HepG2 (cell line): ENCODE measurements at regions not wholly inside any gene's neighbourhood (a gene's known extent, or its start where the extent isn't known, plus 50 kb on each side); places are given as distances from the start of the nearest gene placed in this dataset.
"Not testable (repeated sequence)": the region's sequence is repeated elsewhere in the genome, so short reads cannot be mapped to it uniquely, and the experiment has no call there.

Experiments used
- ATAC-seq: fragments of 200-7000 bp; cut with Tn5 transposase; 3 replicates; pipeline ENCODE4 v1.9.1; 2020; ENCODE audit warnings: mild to moderate bottlenecking, moderate library complexity
- BruUV-seq: library from RNA; stranded (reverse); fragments of 400-500 nt; replicated peaks from 2 replicates; lab custom pipeline; 2021; lab: Mats Ljungman, UMichigan
- CTCF ChIA-PET: fragments of 300-600 bp; formaldehyde crosslinking; extraction: SDS; loops from one replicate; lab custom pipeline; 2021; ENCODE audit warnings: low total read pairs, inconsistent platforms, low intra/inter-chr PET ratio; lab: Yijun Ruan, JAX
- POLR2A ChIA-PET: fragments of 350-600 bp; sonication (Branson Sonifier 250); formaldehyde crosslinking; loops from one replicate; lab custom pipeline; 2020; ENCODE audit warnings: antibody characterized with exemption, inconsistent platforms; lab: Yijun Ruan, JAX
- DNase-seq: peaks from one replicate; pipeline ENCODE4 v3.0.0-alpha.2; 2015; ENCODE audit warnings: low spot score
- FAIRE-seq: peaks from 3 replicates; lab custom pipeline; 2011; peaks lifted over from hg19 to GRCh38; lab: Jason Lieb, UNC
- H2AFZ ChIP-seq: one replicate; pipeline ENCODE4 v1.6.1; 2011; ENCODE audit warnings: low read length, inconsistent platforms
- H3K27ac ChIP-seq: fragments of 300-600 bp; 3 replicates; pipeline ENCODE4 v1.8.0; 2011; ENCODE audit warnings: mixed run types, mild to moderate bottlenecking, mixed read lengths, low read length, inconsistent platforms; ENCODE audit not compliant: insufficient read depth; ENCODE audit errors: extremely low read length
- H3K27me3 ChIP-seq, 2 experiments: fragments of 200-600 bp in 1 of 2; 2 replicates in 1 of 2; 3 replicates in 1 of 2; pipeline versions ENCODE4 v1.6.0 to v1.8.0; 2011; ENCODE audit warnings: low read length in 2 of 2, mild to moderate bottlenecking in 2 of 2, moderate library complexity in 2 of 2, inconsistent platforms in 1 of 2; ENCODE audit not compliant: insufficient read depth in 2 of 2, control insufficient read depth in 1 of 2
- H3K36me3 ChIP-seq, 2 experiments: fragments of 200-600 bp in 1 of 2; replicated peaks in 1 of 2; 2 replicates in 1 of 2; 3 replicates in 1 of 2; pipeline versions ENCODE4 v1.5.1 to v1.8.0; 2011; ENCODE audit warnings: low read length in 2 of 2, inconsistent platforms in 1 of 2; ENCODE audit not compliant: insufficient read depth in 2 of 2, control insufficient read depth in 1 of 2
- H3K4me1 ChIP-seq: 2 replicates; pipeline ENCODE4 v1.5.1; 2012; ENCODE audit warnings: low read length, inconsistent platforms; ENCODE audit not compliant: insufficient read depth
- H3K4me2 ChIP-seq: 2 replicates; pipeline ENCODE4 v1.6.0; 2011; ENCODE audit warnings: low read depth, low read length, inconsistent platforms
- H3K4me3 ChIP-seq, 3 experiments: fragments of 200-600 bp in 1 of 3; sonication (generic), shearing (Covaris generic) in 1 of 3; replicated peaks in 1 of 3; 2 replicates each; pipeline ENCODE4 v1.5.1; 2011 to 2016; ENCODE audit warnings: low read length in 3 of 3, inconsistent platforms in 2 of 3, low read depth in 2 of 3, mild to moderate bottlenecking in 2 of 3, control low read depth in 1 of 3, mixed read lengths in 1 of 3; ENCODE audit not compliant: insufficient read depth in 1 of 3
- H3K79me2 ChIP-seq: one replicate; pipeline ENCODE4 v1.6.1; 2011; ENCODE audit warnings: low read length, inconsistent platforms; ENCODE audit not compliant: insufficient read depth
- H3K9ac ChIP-seq: 2 replicates; pipeline ENCODE4 v1.6.0; 2011; ENCODE audit warnings: mild to moderate bottlenecking, low read depth, low read length, inconsistent platforms; ENCODE audit not compliant: insufficient read depth
- H3K9me3 ChIP-seq: 2 replicates; pipeline ENCODE4 v1.5.1; 2012; ENCODE audit warnings: mild to moderate bottlenecking, low read length
- H4K20me1 ChIP-seq: 2 replicates; pipeline ENCODE4 v1.6.0; 2011; ENCODE audit warnings: inconsistent platforms, mild to moderate bottlenecking, low read length, moderate library complexity; ENCODE audit not compliant: insufficient read depth
- ZNF335 ChIP-seq: sonication (generic); formaldehyde crosslinking; IDR thresholded peaks from 2 replicates; pipeline ENCODE4 v1.4.0; 2020; ENCODE audit warnings: missing genetic modification reagents
- ZNF629 ChIP-seq: sonication (generic); formaldehyde crosslinking; conservative IDR thresholded peaks from 2 replicates; pipeline ENCODE4 v1.5.0; 2020; ENCODE audit warnings: missing genetic modification reagents
- WGBS: methylation state at CpG from one replicate; pipeline ENCODE4 v1.1.6; 2017; ENCODE audit warnings: low lambda C conversion rate; 5-methylcytosine and 5-hydroxymethylcytosine counted together
- in situ Hi-C: cut with HindIII; loops from 2 replicates; pipeline ENCODE4 v1.10.0; 2017; ENCODE audit warnings: low pct_unique_long_range_greater_than_20kb; ENCODE audit not compliant: extremely low pct_ligation_motif_present
- intact Hi-C: fragments of 100-400 bp; cut with micrococcal nuclease; formaldehyde crosslinking; loops from one replicate; pipeline ENCODE4 v1.10.0; 2022; ENCODE audit not compliant: unreplicated experiment

- H3K9me3 ChIP-seq, POLR2A ChIA-PET, DNase-seq, FAIRE-seq, H3K9ac ChIP-seq, H3K4me2 ChIP-seq, H3K36me3 ChIP-seq, in situ Hi-C loops, BruUV-seq, H3K4me1 ChIP-seq, intact Hi-C loops, H3K27ac ChIP-seq, H3K79me2 ChIP-seq, H3K4me3 ChIP-seq, H4K20me1 ChIP-seq, ATAC-seq, CTCF ChIA-PET, H2AFZ ChIP-seq: not testable (repeated sequence)
- peaks cover 0 to 16% of the 10 kb centered on the region in 2 experiments; a peak in 1 of 5 replicates for H3K27me3 ChIP-seq
- WGBS: 9% methylated on average over 3 of the region's 3 CpGs
These were observed 293.8 kb downstream of the MIAT start for GRCh38 chr22:26951139-26951538.

- no peak for ATAC-seq
- Histone ChIP-seq H3K9ac (no peak overlapping the region), H4K20me1 (no peaks in the 10 kb centered on the region), H3K36me3 (no peaks in the 10 kb centered on the region), H3K79me2 (no peaks in the 10 kb centered on the region), H3K4me3 (no peak overlapping the region), H3K27me3 (peaks cover 1 to 16% of the 10 kb centered on the region in 2 experiments; a peak in 2 of 5 replicates), H3K4me1 (no peaks in the 10 kb centered on the region), H3K9me3 (no peaks in the 10 kb centered on the region), H3K27ac (no peak overlapping the region), H2AFZ (no peak overlapping the region), H3K4me2 (no peak overlapping the region)
- FAIRE-seq: no peak
- WGBS: 0% methylated on average over 4 of the region's 4 CpGs
- ChIA-PET CTCF (no interaction called here), POLR2A (no interaction called here)
- TF ChIP-seq ZNF629 (CRISPR knock-in tag) (0 out of 2 replicates have a peak, but pooled peaks have one; percentile 10), ZNF335 (CRISPR knock-in tag) (no peak)
- in situ Hi-C loops: no loop called here
- intact Hi-C loops: no loop called here
- no TSS peak for BruUV-seq
- no peak for DNase-seq
These were observed 294.6 kb downstream of the MIAT start for GRCh38 chr22:26952004-26952403.
